Progenitor cell of endocrine pancreas (in vitro differentiated cells): ENCODE measurements at regions not wholly inside any gene's neighbourhood (a gene's known extent, or its start where the extent isn't known, plus 50 kb on each side); places are given as distances from the start of the nearest gene placed in this dataset.

Experiments used
- DNase-seq: peaks from one replicate; pipeline ENCODE4 v3.0.0; 2021; ENCODE audit warnings: low spot score; ENCODE audit not compliant: unreplicated experiment
- H3K27ac Mint-ChIP-seq: 2 replicates; pipeline ENCODE4 v1.8.0; 2021; ENCODE audit warnings: mild to moderate bottlenecking, moderate library complexity, mixed read lengths
- H3K27me3 Mint-ChIP-seq: 2 replicates; pipeline ENCODE4 v1.8.0; 2021; ENCODE audit warnings: mixed read lengths
- H3K36me3 Mint-ChIP-seq: 2 replicates; pipeline ENCODE4 v1.8.0; 2022; ENCODE audit warnings: mixed read lengths; ENCODE audit not compliant: insufficient read depth
- H3K4me1 Mint-ChIP-seq: 2 replicates; pipeline ENCODE4 v1.8.0; 2021; ENCODE audit warnings: low read depth, mixed read lengths
- H3K4me3 Mint-ChIP-seq: 2 replicates; pipeline ENCODE4 v1.8.0; 2021; ENCODE audit warnings: low read depth, mild to moderate bottlenecking, moderate library complexity, mixed read lengths
- H3K9me3 Mint-ChIP-seq: 2 replicates; pipeline ENCODE4 v1.8.0; 2021; ENCODE audit warnings: low read depth, mixed read lengths
- CTCF ChIP-seq: fragments of 200-600 bp; sonication (generic); IDR thresholded peaks from one replicate; pipeline ENCODE4 v1.5.0; 2021; ENCODE audit warnings: antibody characterized with exemption, mild to moderate bottlenecking; ENCODE audit not compliant: unreplicated experiment

GRCh38 chr1:218548764-218549163 lies 203.6 kb downstream of the TGFB2 start:
- H3K36me3 Mint-ChIP-seq = no peaks in the 10 kb centered on the region
- peaks cover 18% of the 10 kb centered on the region for H3K9me3 Mint-ChIP-seq
- no peak for TF ChIP-seq CTCF
- no peak overlapping the region for H3K4me3 Mint-ChIP-seq
- DNase-seq = no peak
- H3K27me3 Mint-ChIP-seq = no peaks in the 10 kb centered on the region
- peaks cover 6% of the 10 kb centered on the region for H3K4me1 Mint-ChIP-seq
- H3K27ac Mint-ChIP-seq = no peak overlapping the region

- no peaks in the 10 kb centered on the region for H3K36me3 Mint-ChIP-seq
- H3K9me3 Mint-ChIP-seq = peaks cover 9% of the 10 kb centered on the region
- no peak overlapping the region for H3K27ac Mint-ChIP-seq
- H3K4me1 Mint-ChIP-seq = no peaks in the 10 kb centered on the region
- no peak for DNase-seq
- no peak for TF ChIP-seq CTCF
- no peaks in the 10 kb centered on the region for H3K27me3 Mint-ChIP-seq
- H3K4me3 Mint-ChIP-seq = no peak overlapping the region
Measured at GRCh38 chr1:218553197-218553596, 208.1 kb downstream of the TGFB2 start.

GRCh38 chr1:218556016-218556415 lies 210.9 kb downstream of the TGFB2 start:
- H3K36me3 Mint-ChIP-seq = no peaks in the 10 kb centered on the region
- H3K4me3 Mint-ChIP-seq = no peak overlapping the region
- H3K27me3 Mint-ChIP-seq = no peaks in the 10 kb centered on the region
- no peak for DNase-seq
- no peak overlapping the region for H3K27ac Mint-ChIP-seq
- peaks cover 6% of the 10 kb centered on the region for H3K9me3 Mint-ChIP-seq
- H3K4me1 Mint-ChIP-seq = no peaks in the 10 kb centered on the region
- TF ChIP-seq CTCF = no peak

- Mint-ChIP-seq H3K4me3 (no peak overlapping the region), H3K27me3 (no peaks in the 10 kb centered on the region), H3K27ac (no peak overlapping the region), H3K9me3 (peaks cover 6% of the 10 kb centered on the region), H3K36me3 (no peaks in the 10 kb centered on the region), H3K4me1 (no peaks in the 10 kb centered on the region)
- no peak for TF ChIP-seq CTCF
- DNase-seq = no peak
Measured at GRCh38 chr1:218557731-218558130, 212.6 kb downstream of the TGFB2 start.

- Mint-ChIP-seq H3K27me3 (no peaks in the 10 kb centered on the region), H3K4me1 (no peaks in the 10 kb centered on the region), H3K4me3 (no peak overlapping the region), H3K27ac (no peak overlapping the region), H3K36me3 (no peaks in the 10 kb centered on the region), H3K9me3 (peaks cover 1% of the 10 kb centered on the region)
- TF ChIP-seq CTCF = no peak
- no peak for DNase-seq
Measured at GRCh38 chr1:218558271-218558810, 213.2 kb downstream of the TGFB2 start.
